ENCODE measurements at regions not wholly inside any gene's neighbourhood (a gene's known extent, or its start where the extent isn't known, plus 50 kb on each side); places are given as distances from the start of the nearest gene placed in this dataset.

DNA sequence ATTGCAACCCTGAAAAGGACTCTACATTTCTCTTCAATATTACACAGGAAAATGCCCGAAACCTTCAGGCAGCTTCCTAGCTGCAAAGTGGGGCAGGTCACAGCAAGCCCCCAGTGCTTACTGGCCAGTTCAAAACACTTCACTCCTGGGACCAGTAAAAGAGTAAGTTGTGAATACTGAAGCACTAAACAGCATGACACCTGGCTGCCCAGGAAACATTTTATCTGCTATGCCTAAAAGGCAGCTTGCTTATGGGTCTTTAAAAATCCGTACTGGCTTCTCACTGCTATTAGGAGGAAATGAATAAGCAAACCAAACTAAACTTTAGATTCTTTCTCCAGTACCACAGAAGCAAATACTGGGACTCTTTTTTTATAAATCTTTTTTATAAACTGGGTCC lies 457.9 kb upstream of the ALCAM start:
- ATAC-seq (no peak), DNase-seq (no peak)
- Histone ChIP-seq H3K4me3 (no peak overlapping the region), H3K4me1 (peaks cover 0 to 6% (median 0%) of the 10 kb centered on the region in 12 donors), H3K27ac (no peak overlapping the region), H3K27me3 (no peaks in the 10 kb centered on the region), H3K36me3 (no peaks in the 10 kb centered on the region), H3K9me3 (peaks cover 0 to 4% (median 0%) of the 10 kb centered on the region in 12 donors)
- intact Hi-C loops (cut with DNase I): no loop called here
- no peak for TF ChIP-seq POLR2A (IDR thresholded peaks at IDR 0.05)
- TF ChIP-seq, protein P1, sequence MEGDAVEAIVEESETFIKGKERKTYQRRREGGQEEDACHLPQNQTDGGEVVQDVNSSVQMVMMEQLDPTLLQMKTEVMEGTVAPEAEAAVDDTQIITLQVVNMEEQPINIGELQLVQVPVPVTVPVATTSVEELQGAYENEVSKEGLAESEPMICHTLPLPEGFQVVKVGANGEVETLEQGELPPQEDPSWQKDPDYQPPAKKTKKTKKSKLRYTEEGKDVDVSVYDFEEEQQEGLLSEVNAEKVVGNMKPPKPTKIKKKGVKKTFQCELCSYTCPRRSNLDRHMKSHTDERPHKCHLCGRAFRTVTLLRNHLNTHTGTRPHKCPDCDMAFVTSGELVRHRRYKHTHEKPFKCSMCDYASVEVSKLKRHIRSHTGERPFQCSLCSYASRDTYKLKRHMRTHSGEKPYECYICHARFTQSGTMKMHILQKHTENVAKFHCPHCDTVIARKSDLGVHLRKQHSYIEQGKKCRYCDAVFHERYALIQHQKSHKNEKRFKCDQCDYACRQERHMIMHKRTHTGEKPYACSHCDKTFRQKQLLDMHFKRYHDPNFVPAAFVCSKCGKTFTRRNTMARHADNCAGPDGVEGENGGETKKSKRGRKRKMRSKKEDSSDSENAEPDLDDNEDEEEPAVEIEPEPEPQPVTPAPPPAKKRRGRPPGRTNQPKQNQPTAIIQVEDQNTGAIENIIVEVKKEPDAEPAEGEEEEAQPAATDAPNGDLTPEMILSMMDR (IDR thresholded peaks at IDR 0.05): no peak
- WGBS, 4 donors: 58 to 65% (median 62%) methylated on average over 2 of the region's 2 CpGs

GRCh38 chr3:104909198-104909597 lies 457.5 kb upstream of the ALCAM start:
- TF ChIP-seq POLR2A (IDR thresholded peaks at IDR 0.05): no peak
- TF ChIP-seq, protein P1 (IDR thresholded peaks at IDR 0.05): no peak
- H3K9me3 ChIP-seq: peaks cover 0 to under 1% (median 0%) of the 10 kb centered on the region in 12 donors
- ATAC-seq: no peak
- no peak overlapping the region for H3K27ac ChIP-seq
- WGBS, 4 donors: 8 to 50% (median 37%) methylated on average over 1 of the region's 1 CpG
- no peak overlapping the region for H3K4me3 ChIP-seq
- no peak for DNase-seq
- intact Hi-C loops (cut with DNase I): no loop called here
- no peaks in the 10 kb centered on the region for H3K36me3 ChIP-seq
- no peaks in the 10 kb centered on the region for H3K27me3 ChIP-seq
- peaks cover 0 to 6% (median 0%) of the 10 kb centered on the region in 12 donors for H3K4me1 ChIP-seq

DNA sequence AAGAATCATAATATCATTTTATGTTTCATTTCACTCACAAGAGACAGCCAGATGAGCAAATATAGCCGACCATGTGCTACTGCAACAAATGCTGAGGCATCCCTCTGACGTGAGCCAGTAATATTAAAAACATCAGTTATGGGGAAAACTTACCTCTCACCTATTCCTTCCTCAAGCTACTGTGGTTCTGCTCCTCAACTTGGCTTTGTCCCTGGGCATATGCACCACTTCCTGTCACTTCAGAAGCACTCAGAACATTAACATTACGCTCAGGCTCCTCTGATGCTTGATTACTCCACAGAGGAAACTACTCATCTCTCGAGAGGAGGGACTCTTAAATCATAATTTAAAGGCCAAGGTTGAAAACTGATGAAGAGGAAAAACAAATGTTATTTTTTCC lies 457.0 kb upstream of the ALCAM start:
- WGBS, 4 donors: 47 to 61% (median 51%) methylated on average over 4 of the region's 4 CpGs
- Histone ChIP-seq H3K36me3 (no peaks in the 10 kb centered on the region), H3K27me3 (no peaks in the 10 kb centered on the region), H3K4me3 (no peak overlapping the region), H3K27ac (no peak overlapping the region), H3K9me3 (no peaks in the 10 kb centered on the region), H3K4me1 (peaks cover 0 to 6% (median 0%) of the 10 kb centered on the region in 12 donors)
- DNase-seq (no peak), ATAC-seq (no peak)
- intact Hi-C loops (cut with DNase I): no loop called here
- TF ChIP-seq, protein P1 (IDR thresholded peaks at IDR 0.05): no peak
- TF ChIP-seq POLR2A (IDR thresholded peaks at IDR 0.05): no peak

DNA sequence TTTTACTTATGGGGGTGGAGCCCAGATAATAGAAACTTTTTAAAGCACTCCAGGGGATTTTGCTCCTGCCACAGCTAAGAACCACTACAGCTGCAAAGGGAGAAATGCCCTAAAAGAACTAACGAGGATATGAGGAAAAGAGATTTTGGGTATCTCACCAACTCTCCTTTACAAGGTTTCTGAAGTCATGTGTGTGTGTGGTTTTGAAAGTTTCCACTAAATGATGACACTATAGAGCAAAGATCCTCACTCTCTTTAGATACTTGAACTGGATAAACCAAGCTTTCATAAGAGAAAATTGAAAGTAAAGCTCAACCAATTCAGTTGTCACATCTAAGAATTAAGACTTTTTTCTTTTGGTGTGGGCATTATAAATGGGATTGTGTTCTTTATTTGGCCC lies 455.3 kb upstream of the ALCAM start:
- no peaks in the 10 kb centered on the region for H3K27me3 ChIP-seq
- WGBS, 4 donors: 41 to 54% (median 53%) methylated on average over 1 of the region's 1 CpG
- ATAC-seq: no peak
- H3K4me3 ChIP-seq: no peak overlapping the region
- no peaks in the 10 kb centered on the region for H3K4me1 ChIP-seq
- intact Hi-C loops (cut with DNase I): no loop called here
- no peak for TF ChIP-seq POLR2A (IDR thresholded peaks at IDR 0.05)
- TF ChIP-seq, protein P1 (IDR thresholded peaks at IDR 0.05): no peak
- H3K36me3 ChIP-seq: no peaks in the 10 kb centered on the region
- no peak overlapping the region for H3K27ac ChIP-seq
- DNase-seq: no peak
- H3K9me3 ChIP-seq: no peaks in the 10 kb centered on the region
